Hepatocyte (in vitro differentiated cells): ENCODE measurements at regions not wholly inside any gene's neighbourhood (a gene's known extent, or its start where the extent isn't known, plus 50 kb on each side); places are given as distances from the start of the nearest gene placed in this dataset.

Experiments
- DNase-seq: peaks from one replicate; pipeline ENCODE4 v3.0.0-alpha.2; 2016; ENCODE audit warnings: low spot score
- H2AFZ ChIP-seq: fragments of 200-600 bp; sonication (generic); 2 replicates; pipeline ENCODE4 v1.6.0; 2016; ENCODE audit warnings: antibody characterized with exemption, mild to moderate bottlenecking
- H3K27ac ChIP-seq: fragments of 200-600 bp; sonication (generic); 2 replicates; pipeline ENCODE4 v1.5.1; 2016; ENCODE audit warnings: mild to moderate bottlenecking
- H3K27me3 ChIP-seq: fragments of 200-600 bp; sonication (generic); 2 replicates; pipeline ENCODE4 v1.6.1; 2016
- H3K36me3 ChIP-seq: fragments of 200-600 bp; sonication (generic); replicated peaks from 2 replicates; pipeline ENCODE4 v1.5.1; 2016; ENCODE audit warnings: low read depth; ENCODE audit not compliant: insufficient read depth
- H3K4me1 ChIP-seq: fragments of 200-600 bp; sonication (generic); 2 replicates; pipeline ENCODE4 v1.5.1; 2016; ENCODE audit warnings: mild to moderate bottlenecking, moderate library complexity; ENCODE audit not compliant: insufficient read depth
- H3K4me2 ChIP-seq: fragments of 200-600 bp; sonication (generic); 2 replicates; pipeline ENCODE4 v1.6.0; 2016
- H3K4me3 ChIP-seq: fragments of 200-600 bp; sonication (generic); 2 replicates; pipeline ENCODE4 v1.5.1; 2016; ENCODE audit warnings: mild to moderate bottlenecking
- H3K79me2 ChIP-seq: fragments of 200-600 bp; sonication (generic); 2 replicates; pipeline ENCODE4 v1.6.0; 2017; ENCODE audit warnings: mild to moderate bottlenecking
- H3K9me2 ChIP-seq: fragments of 200-600 bp; sonication (generic); replicated peaks from 2 replicates; pipeline ENCODE4 v1.6.0; 2017; ENCODE audit warnings: mild to moderate bottlenecking; ENCODE audit not compliant: insufficient read depth
- H3K9me3 ChIP-seq: fragments of 200-600 bp; sonication (generic); 2 replicates; pipeline ENCODE4 v1.5.1; 2016; ENCODE audit warnings: low read depth, mild to moderate bottlenecking
- H4K20me1 ChIP-seq: fragments of 200-600 bp; sonication (generic); 2 replicates; pipeline ENCODE4 v1.6.0; 2016; ENCODE audit warnings: mild to moderate bottlenecking; ENCODE audit not compliant: insufficient read depth, poor library complexity, severe bottlenecking
- CTCF ChIP-seq: fragments of 200-600 bp; sonication (generic); IDR thresholded peaks from 2 replicates; pipeline ENCODE4 v1.5.1; 2016; ENCODE audit warnings: antibody characterized with exemption, mild to moderate bottlenecking; ENCODE audit not compliant: poor library complexity
- EZH2 ChIP-seq: fragments of 200-600 bp; sonication (generic); IDR thresholded peaks from 2 replicates; pipeline ENCODE4 v1.6.1; 2016; ENCODE audit warnings: antibody characterized with exemption, mild to moderate bottlenecking, borderline replicate concordance
- EZH2phosphoT487 ChIP-seq: fragments of 200-600 bp; sonication (generic); IDR thresholded peaks from one replicate; pipeline ENCODE4 v1.6.1; 2018; ENCODE audit warnings: antibody characterized with exemption, mild to moderate bottlenecking, low read depth, moderate library complexity; ENCODE audit not compliant: unreplicated experiment, severe bottlenecking
- WGBS: methylation state at CpG from one replicate; pipeline ENCODE4 v1.1.6; 2016; ENCODE audit warnings: low lambda C conversion rate; ENCODE audit errors: missing lambda C conversion rate; 5-methylcytosine and 5-hydroxymethylcytosine counted together

DNA sequence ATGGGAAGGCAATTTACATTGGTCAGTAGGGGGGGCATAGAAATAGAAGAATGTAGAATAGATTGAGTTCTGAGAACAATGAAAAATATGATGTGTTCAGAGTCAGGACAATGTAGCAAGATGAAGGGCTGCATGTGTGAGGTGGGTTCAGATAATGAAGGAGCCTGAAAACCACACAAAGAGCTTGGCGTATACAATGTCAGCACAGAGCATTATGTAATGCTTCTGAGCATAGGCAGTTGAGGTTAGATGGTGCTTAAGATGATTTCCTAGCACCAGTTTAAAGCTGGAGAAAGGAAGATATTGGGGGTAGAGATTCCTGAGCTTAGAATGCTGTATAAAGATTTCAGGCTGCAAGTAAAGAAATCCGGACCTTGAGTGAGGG, 202.0 kb upstream of the SNX7 start:
- no peaks in the 10 kb centered on the region for H3K79me2 ChIP-seq
- no peaks in the 10 kb centered on the region for H4K20me1 ChIP-seq
- peaks cover 7% of the 10 kb centered on the region for H3K4me1 ChIP-seq
- DNase-seq = no peak
- 88% methylated on average over 2 of the region's 2 CpGs for WGBS
- H3K9me3 ChIP-seq = no peaks in the 10 kb centered on the region
- H3K4me3 ChIP-seq = no peak overlapping the region
- no peaks in the 10 kb centered on the region for H3K9me2 ChIP-seq
- no peak for TF ChIP-seq EZH2
- no peak for TF ChIP-seq EZH2phosphoT487
- TF ChIP-seq CTCF = no peak
- no peak overlapping the region for H3K4me2 ChIP-seq
- H3K27ac ChIP-seq = no peak overlapping the region
- H3K36me3 ChIP-seq = no peaks in the 10 kb centered on the region
- H2AFZ ChIP-seq = no peak overlapping the region
- H3K27me3 ChIP-seq = no peaks in the 10 kb centered on the region

DNA sequence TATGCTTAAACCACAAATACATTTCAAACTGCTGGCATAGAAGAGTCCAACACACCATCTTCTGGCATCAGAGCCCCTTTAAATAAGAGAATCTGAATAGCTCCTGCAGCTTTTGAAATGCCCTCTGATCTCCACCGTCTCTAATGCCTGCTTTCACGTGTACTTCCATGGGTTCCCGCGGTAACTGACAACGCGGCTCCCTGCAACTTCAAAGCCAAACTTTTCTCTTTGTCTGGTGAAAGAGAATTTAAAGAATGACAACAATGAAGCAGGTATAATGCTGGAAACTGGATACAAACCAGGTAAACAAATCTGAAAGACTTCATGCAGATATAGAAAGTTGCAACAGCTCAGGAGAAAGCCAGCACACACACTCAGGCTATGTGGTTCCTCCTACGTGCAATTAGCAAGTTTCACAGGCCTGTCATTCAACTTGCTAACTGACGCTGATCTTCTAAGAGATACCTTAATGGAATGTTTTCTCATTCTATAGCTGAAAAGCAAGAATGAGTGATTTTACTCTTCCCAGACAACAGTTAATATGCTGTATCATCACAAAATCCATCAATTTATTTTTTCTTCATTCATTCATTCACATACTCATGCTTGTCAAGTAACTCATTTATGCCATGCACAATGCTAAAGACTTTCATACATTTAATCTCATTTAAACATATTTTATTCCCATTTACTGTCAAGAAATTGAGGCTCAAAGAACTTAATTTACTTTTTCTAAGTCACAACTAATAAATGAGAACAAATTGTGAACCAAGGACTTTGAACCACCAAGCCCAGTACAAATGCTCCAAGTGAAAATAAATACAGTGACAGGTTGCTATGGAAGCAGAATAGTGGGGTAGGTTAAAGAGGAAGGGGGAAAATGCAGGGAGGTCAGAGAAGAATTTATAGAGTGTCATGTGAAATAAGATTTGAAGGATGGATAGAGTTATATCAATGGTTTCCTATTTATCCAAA, 202.7 kb upstream of the SNX7 start:
- Histone ChIP-seq H3K4me3 (no peak overlapping the region), H3K79me2 (no peaks in the 10 kb centered on the region), H3K4me1 (peaks cover 7% of the 10 kb centered on the region), H3K9me2 (no peaks in the 10 kb centered on the region), H3K27ac (no peak overlapping the region), H3K9me3 (no peaks in the 10 kb centered on the region), H3K36me3 (no peaks in the 10 kb centered on the region), H2AFZ (no peak overlapping the region), H4K20me1 (no peaks in the 10 kb centered on the region), H3K4me2 (peak overlapping the region; percentile 62), H3K27me3 (no peaks in the 10 kb centered on the region)
- no peak for TF ChIP-seq CTCF
- TF ChIP-seq EZH2phosphoT487 = no peak
- TF ChIP-seq EZH2 = no peak
- WGBS = 19% methylated on average over 8 of the region's 8 CpGs
- no peak for DNase-seq

DNA sequence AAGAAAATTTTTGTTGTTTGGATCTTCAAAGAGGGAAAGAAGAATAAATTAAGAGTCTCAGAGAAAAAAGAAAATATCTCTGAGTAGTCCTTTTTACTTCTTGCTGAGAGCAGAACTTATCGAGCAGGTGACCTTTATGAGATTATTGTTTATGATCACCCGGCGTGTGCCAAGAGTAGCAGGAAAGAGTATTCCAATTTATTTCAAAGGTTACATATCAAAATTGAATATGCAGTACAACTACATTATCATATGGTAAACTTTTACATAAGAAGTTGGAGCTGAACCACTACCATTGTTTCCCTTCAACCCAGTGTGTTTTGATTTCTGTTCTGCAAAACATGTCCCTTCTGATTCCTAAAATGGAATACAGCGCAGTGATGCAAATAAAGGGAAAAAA, 204.3 kb upstream of the SNX7 start:
- Histone ChIP-seq H3K27ac (no peak overlapping the region), H3K36me3 (no peaks in the 10 kb centered on the region), H3K9me3 (no peaks in the 10 kb centered on the region), H3K4me3 (no peak overlapping the region), H3K4me2 (no peak overlapping the region), H2AFZ (no peak overlapping the region), H4K20me1 (no peaks in the 10 kb centered on the region), H3K9me2 (no peaks in the 10 kb centered on the region), H3K27me3 (no peaks in the 10 kb centered on the region), H3K79me2 (no peaks in the 10 kb centered on the region), H3K4me1 (peaks cover 7% of the 10 kb centered on the region)
- WGBS = 99% methylated on average over 4 of the region's 4 CpGs
- TF ChIP-seq CTCF (no peak), EZH2phosphoT487 (no peak), EZH2 (no peak)
- no peak for DNase-seq
